HG03521 (cell line): ENCODE measurements at regions not wholly inside any gene's neighbourhood (a gene's known extent, or its start where the extent isn't known, plus 50 kb on each side); places are given as distances from the start of the nearest gene placed in this dataset.
"Not testable (repeated sequence)": the region's sequence is repeated elsewhere in the genome, so short reads cannot be mapped to it uniquely, and the experiment has no call there.

Source experiments
- ATAC-seq: cut with Tn5 transposase; IDR thresholded peaks from one replicate; pipeline ENCODE4 v1.9.1; 2021; ENCODE audit warnings: mild to moderate bottlenecking, moderate library complexity; ENCODE audit not compliant: unreplicated experiment

GRCh38 chr16:13697013-13697412 is 222.9 kb upstream of the ERCC4 start:
- no peak for ATAC-seq

- no peak for ATAC-seq
These were observed 222.4 kb upstream of the ERCC4 start for GRCh38 chr16:13697568-13697967.

GRCh38 chr16:13702614-13703013 is 217.3 kb upstream of the ERCC4 start:
- no peak for ATAC-seq

DNA sequence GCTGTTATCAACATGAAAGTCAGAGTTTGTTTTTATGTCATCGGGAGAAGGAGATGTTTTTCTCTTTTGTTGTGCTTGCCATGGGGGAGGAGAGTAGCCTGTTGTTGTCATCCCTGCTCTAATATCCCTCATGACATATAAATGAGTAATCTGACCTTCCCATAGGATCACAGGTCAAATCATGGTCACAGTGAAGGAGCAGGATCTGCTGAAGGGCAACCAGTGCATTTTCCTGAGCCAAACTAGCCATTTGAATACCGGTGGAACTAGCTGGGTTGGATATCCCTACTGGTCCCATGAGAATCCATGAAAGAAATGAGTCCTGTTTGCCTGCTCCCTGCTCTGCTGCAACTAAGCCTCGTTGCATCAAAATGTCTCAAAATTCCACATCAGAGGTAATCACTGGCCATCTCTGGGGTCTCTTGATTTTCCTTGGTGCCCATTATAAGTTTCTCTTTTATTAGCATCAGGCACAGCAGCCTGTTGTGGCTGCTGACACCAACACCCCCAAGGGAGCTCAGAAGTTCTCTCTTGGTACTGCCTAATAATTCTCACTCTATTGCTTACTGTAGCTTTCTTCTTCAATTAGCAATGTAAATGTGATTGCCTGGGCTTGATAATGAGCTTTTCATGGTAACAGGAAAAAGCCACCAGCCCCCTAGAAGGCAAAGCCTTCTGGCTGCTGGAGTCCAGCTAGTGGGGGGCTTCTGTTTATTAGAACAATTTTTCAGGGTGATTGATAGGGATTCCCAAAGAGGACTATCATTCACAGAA is 211.4 kb upstream of the ERCC4 start:
- no peak for ATAC-seq

DNA sequence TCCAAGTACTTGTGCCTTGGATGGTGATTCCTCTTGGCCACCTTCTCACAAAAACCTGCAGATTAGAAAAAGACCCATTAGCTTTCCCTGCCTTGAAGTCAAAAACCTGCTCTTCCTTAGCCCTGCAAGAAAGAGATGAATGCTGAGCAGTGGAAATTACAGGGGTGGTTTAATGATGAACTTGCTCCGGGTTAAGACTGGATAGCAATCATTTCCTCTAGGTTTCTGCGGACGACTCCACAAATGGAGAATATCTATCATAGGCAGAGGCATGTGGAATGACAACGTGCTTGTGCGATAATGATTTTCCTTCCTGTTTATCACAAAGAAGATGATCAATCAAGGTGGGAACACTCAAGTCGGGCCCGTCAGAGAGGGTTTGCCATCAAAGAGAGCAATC is 201.2 kb upstream of the ERCC4 start:
- no peak for ATAC-seq

GRCh38 chr16:13727943-13728342 is 192.0 kb upstream of the ERCC4 start:
- no peak for ATAC-seq

- no peak for ATAC-seq
These were observed 186.4 kb upstream of the ERCC4 start for GRCh38 chr16:13733561-13733960.

- not testable (repeated sequence) for ATAC-seq
These were observed 180.2 kb upstream of the ERCC4 start for GRCh38 chr16:13739621-13740373.

DNA sequence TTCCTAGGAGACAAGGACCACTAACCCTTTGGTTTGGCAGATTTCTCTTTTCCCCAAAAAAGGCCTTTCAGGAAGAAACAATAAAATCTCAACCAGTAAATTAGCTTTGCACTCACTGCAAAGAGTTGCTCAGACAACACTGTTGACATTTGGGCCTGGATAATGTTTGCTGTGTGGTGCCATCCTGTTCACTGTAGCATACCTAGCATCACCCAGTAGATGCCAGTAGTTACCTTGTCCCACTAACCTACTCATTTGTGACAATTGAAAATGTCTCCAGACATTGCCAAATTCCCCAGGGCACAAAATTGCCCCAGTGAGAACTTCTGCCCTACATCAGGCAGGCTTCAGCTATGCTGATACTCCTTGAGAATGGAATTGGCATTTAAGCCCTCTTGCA is 177.0 kb upstream of the ERCC4 start:
- no peak for ATAC-seq

- ATAC-seq: no peak
These were observed 176.4 kb upstream of the ERCC4 start for GRCh38 chr16:13743571-13743970.

DNA sequence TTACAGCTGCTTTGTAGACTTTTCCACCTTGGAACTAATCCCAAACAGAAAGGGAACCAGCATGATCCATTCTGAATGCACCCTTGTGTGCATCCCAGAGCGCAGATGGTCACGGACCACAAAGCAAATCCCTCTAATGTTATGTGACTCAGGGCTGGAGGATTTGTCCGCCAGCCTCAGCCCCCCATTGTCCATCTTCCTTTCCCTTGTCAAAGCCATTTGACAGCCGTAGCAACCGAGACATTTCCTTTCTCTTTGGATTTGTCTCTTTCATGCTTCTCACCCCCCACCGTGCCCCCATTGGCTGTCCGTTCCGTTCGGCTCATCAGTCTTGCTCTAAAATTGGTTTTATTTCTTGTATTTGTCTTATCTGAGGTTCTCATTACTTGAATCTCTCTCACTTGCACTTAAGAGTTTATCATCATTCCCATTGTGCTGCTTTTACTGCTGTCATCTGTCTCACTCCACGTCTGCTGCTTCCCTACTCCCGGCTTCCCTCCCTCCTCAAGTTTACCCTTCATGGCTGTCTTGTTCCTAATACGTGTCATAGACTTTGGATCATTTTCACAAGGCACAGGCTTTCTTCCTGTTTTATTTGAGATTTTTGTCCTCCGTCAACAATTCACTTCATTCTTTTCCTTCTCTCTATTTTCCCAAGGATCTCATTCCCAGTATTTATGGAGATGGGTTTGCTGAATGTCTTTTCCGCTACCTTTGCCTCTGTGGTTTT is 163.4 kb upstream of the ERCC4 start:
- no peak for ATAC-seq

GRCh38 chr16:13766334-13766733 is 153.6 kb upstream of the ERCC4 start:
- no peak for ATAC-seq

DNA sequence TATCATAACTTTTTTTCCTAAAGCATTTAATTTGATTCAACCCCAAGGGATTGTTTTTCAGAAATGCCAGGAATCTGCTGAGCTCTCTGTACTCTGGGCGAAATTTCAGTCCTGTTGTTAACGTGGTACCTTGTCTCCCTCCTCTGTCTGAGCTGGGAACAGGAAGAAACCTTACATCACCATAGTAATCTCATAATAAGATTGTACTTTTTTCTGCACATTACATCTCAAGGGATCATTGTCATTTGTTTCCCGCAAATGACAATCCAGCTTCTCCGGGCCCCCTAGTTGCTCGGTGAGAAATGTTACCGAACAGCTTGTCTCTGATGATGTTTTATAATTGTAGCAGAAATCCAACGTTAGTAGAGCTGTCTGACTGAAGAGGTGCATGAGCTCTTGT is 152.7 kb upstream of the ERCC4 start:
- no peak for ATAC-seq

- no peak for ATAC-seq
These were observed 151.5 kb upstream of the ERCC4 start for GRCh38 chr16:13768471-13768870.

GRCh38 chr16:13770436-13770835 is 149.5 kb upstream of the ERCC4 start:
- no peak for ATAC-seq

- no peak for ATAC-seq
These were observed 147.2 kb upstream of the ERCC4 start for GRCh38 chr16:13772782-13773181.

- no peak for ATAC-seq
These were observed 140.3 kb upstream of the ERCC4 start for GRCh38 chr16:13779676-13780075.

DNA sequence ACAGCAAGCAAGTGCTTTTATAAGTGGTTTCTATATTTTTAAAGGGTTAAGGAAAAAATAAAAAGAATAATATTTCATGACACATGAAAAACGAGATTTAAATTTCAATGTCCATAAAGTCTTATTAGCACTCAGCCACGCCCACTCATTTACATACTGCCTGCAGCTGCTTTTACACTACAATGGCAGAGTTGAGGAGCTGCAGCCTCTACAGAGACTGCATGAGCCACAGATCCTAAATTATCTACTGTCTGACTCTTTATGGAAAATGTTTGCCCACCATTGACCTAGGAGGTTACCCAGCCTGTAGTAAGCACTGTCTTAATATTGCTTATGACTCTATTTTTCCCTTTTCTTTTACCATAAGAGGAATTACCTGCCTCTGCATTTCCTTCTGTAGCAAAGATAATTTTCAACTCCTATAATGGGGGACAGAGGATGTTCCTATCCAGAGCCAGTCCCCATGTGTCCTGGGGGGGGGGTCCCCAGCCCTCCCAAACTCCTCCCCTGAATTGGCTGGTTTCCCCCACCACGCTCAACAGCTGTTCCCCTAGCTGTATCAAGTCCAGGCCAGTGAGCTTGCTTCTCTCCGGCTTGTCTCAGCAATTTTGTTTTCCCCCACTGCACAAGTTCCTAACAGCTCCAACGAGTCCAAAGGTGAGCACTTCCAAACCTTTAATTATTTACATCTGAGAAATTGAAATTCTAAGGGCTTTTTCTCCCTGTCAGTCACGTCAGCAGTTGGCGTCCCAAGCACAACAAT is 139.4 kb upstream of the ERCC4 start:
- ATAC-seq: no peak

DNA sequence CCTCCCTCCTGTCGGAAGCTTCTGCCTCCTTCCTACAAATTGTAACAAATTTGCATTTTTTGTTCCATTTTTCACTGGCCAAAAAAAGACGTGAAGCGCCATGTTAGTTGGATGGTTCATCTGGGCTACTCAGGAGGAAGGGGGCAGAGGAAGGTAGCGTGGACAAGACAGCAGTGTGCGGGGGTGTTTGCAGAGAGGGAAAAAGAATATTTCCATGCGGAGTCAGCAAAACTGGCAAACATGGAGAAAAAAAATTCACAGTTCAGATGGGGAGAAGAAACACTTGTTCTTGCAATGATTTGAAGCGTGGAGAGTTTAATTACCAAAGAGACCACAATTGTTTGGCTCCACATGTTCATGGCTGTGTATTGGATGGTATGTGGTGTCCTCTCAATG is 138.8 kb upstream of the ERCC4 start:
- ATAC-seq: no peak

GRCh38 chr16:13781575-13782338 is 138.2 kb upstream of the ERCC4 start:
- no peak for ATAC-seq
